ENCODE measurements at regions not wholly inside any gene's neighbourhood (a gene's known extent, or its start where the extent isn't known, plus 50 kb on each side); places are given as distances from the start of the nearest gene placed in this dataset.

DNA sequence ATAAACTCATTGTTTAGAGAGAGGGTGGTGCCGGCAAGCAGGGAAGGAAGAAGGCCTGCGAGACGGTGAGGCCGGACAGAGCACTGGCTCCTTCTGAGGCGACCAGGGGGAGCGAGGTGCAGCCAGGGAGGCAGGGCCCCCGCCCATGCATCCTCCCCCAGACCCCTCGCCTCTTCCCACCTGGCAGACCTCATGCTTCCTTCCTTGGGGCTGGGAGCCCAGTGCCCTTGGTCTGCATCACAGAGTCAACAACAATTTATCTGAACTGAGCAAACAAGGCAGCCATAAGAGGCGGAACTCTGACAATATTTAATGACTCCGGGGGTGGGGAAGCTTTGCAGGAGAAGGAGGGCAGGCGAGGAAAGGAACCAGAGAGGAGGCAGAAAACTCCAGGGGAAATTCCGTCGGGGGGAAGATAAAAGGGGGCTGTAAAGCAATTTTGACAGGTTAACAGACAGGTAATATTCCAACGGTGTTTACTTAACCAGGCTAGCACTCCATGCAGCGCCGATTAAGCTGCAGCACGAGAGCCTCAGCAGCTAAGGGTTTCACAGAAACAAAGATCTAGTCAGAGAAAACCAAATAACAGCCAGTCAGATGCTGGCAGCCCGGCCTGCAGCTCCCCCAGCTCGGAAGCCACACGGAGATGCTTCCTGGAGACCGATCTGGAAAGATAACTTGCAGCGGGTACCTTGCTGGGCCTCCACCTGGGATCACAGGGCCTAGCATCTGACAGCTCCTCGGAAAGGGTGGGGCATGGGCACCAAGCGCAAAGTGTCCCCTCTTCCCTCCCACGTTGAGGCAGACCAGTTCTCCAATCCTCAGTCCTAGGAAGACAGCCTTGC lies 398.2 kb downstream of the SOX9 start:
- WGBS, 4 donors, result 46 to 58% (median 51%) methylated on average over 21 to 25 of the region's 25 CpGs
- intact Hi-C loops (cut with DNase I), result no loop called here
- no peak for TF ChIP-seq POLR2A (IDR thresholded peaks at IDR 0.05)
- TF ChIP-seq CTCF (IDR thresholded peaks at IDR 0.05), result no peak

GRCh38 chr17:72519598-72519936 lies 398.7 kb downstream of the SOX9 start:
- Histone ChIP-seq H3K9me3 (replicated peaks in 1 of 3) (no peaks in the 10 kb centered on the region), H3K27ac (no peak overlapping the region), H3K4me1 (replicated peaks in 1 of 2) (no peaks in the 10 kb centered on the region), H3K36me3 (replicated peaks in 1 of 2) (no peaks in the 10 kb centered on the region), H3K27me3 (no peaks in the 10 kb centered on the region), H3K4me3 (no peak overlapping the region)
- DNase-seq, result no peak
- 82 to 91% (median 85%) methylated on average over 6 of the region's 6 CpGs for WGBS, 4 donors
- intact Hi-C loops (cut with DNase I), result no loop called here
- TF ChIP-seq POLR2A (IDR thresholded peaks at IDR 0.05) (no peak), CTCF (IDR thresholded peaks at IDR 0.05) (no peak)

More for the DNA sequence above, 398.2 kb downstream of the SOX9 start:
- Histone ChIP-seq H3K4me3 (no peak overlapping the region), H3K27ac (no peak overlapping the region), H3K4me1 (replicated peaks in 1 of 2) (no peaks in the 10 kb centered on the region), H3K27me3 (no peaks in the 10 kb centered on the region), H3K9me3 (replicated peaks in 1 of 3) (no peaks in the 10 kb centered on the region), H3K36me3 (replicated peaks in 1 of 2) (no peaks in the 10 kb centered on the region)
- DNase-seq, result no peak

DNA sequence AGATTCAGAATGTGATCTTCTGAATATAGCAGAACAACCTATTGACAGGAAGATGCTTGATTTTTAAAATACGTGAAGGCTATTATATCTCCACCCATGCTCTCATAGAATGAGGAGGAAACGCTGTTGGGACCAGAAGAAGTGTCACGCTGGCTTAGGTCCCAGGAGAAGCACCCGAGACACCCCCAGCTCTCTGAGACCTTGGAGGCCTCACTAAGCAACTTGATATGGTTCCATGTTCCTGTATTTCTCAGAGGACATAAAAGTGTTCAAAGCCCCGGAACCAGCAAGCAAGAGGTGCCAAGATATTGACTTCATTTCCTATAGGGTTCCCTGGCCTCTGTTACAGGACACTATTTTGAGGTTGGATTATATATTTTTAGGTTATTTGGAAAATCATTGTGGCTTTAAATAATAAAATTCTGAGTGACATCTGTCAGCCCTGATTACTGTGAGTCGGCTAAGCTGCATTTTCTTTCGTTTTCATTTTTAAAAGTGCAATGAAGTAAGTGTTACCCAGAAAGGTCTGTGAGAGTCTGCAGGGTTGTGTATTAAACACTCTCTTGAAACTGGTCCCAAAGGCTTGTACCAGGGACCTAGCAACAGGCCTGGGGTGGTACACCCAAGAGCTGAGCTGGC lies 400.0 kb downstream of the SOX9 start:
- no peaks in the 10 kb centered on the region for H3K9me3 ChIP-seq (replicated peaks in 1 of 3)
- no peaks in the 10 kb centered on the region for H3K36me3 ChIP-seq (replicated peaks in 1 of 2)
- no peaks in the 10 kb centered on the region for H3K4me1 ChIP-seq (replicated peaks in 1 of 2)
- H3K27ac ChIP-seq, result no peak overlapping the region
- WGBS, 4 donors, result 84 to 91% (median 87%) methylated on average over 7 of the region's 7 CpGs
- TF ChIP-seq POLR2A (IDR thresholded peaks at IDR 0.05) (no peak), CTCF (IDR thresholded peaks at IDR 0.05) (no peak)
- intact Hi-C loops (cut with DNase I), result no loop called here
- no peak for DNase-seq
- H3K4me3 ChIP-seq, result no peak overlapping the region
- no peaks in the 10 kb centered on the region for H3K27me3 ChIP-seq

GRCh38 chr17:72523491-72523890 lies 402.7 kb downstream of the SOX9 start:
- TF ChIP-seq CTCF (IDR thresholded peaks at IDR 0.05), result no peak
- no peak for TF ChIP-seq POLR2A (IDR thresholded peaks at IDR 0.05)
- 76 to 81% (median 79%) methylated on average over 5 of the region's 5 CpGs for WGBS, 4 donors
- Histone ChIP-seq H3K4me1 (replicated peaks in 1 of 2) (no peaks in the 10 kb centered on the region), H3K4me3 (no peak overlapping the region), H3K27me3 (no peaks in the 10 kb centered on the region), H3K9me3 (replicated peaks in 1 of 3) (no peaks in the 10 kb centered on the region), H3K27ac (no peak overlapping the region), H3K36me3 (replicated peaks in 1 of 2) (no peaks in the 10 kb centered on the region)
- intact Hi-C loops (cut with DNase I), result no loop called here
- DNase-seq, result no peak
